ENCODE measurements at regions not wholly inside any gene's neighbourhood (a gene's known extent, or its start where the extent isn't known, plus 50 kb on each side); places are given as distances from the start of the nearest gene placed in this dataset.

DNA sequence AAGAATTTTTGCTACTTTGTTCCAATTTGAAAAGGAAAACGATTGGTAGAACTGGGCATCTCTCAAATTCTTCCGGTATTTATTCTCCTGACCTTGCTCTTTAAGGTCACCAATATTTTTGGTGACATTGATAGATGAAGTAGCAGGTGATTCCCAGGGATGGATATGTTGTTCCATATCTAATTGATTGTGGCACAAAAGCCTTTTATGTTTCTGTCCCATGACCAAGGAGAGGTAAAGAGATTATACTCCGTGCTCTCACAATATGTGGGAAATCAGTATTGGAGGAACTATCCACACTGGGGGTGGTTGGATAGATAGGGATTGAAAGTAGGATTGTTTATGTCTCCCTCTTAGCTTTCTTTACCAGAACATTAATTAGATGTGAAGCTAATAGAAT, 61.7 kb upstream of the LRIG3 start:
- no peak for ATAC-seq
- TF ChIP-seq, protein P1, sequence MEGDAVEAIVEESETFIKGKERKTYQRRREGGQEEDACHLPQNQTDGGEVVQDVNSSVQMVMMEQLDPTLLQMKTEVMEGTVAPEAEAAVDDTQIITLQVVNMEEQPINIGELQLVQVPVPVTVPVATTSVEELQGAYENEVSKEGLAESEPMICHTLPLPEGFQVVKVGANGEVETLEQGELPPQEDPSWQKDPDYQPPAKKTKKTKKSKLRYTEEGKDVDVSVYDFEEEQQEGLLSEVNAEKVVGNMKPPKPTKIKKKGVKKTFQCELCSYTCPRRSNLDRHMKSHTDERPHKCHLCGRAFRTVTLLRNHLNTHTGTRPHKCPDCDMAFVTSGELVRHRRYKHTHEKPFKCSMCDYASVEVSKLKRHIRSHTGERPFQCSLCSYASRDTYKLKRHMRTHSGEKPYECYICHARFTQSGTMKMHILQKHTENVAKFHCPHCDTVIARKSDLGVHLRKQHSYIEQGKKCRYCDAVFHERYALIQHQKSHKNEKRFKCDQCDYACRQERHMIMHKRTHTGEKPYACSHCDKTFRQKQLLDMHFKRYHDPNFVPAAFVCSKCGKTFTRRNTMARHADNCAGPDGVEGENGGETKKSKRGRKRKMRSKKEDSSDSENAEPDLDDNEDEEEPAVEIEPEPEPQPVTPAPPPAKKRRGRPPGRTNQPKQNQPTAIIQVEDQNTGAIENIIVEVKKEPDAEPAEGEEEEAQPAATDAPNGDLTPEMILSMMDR (IDR thresholded peaks at IDR 0.05) = no peak
- no peak overlapping the region for H3K4me3 ChIP-seq
- DNase-seq = no peak
- H3K27me3 ChIP-seq = no peaks in the 10 kb centered on the region
- H3K36me3 ChIP-seq = no peaks in the 10 kb centered on the region
- no peaks in the 10 kb centered on the region for H3K9me3 ChIP-seq
- intact Hi-C loops (cut with DNase I) = no loop called here
- no peaks in the 10 kb centered on the region for H3K4me1 ChIP-seq
- H3K27ac ChIP-seq = no peak overlapping the region

DNA sequence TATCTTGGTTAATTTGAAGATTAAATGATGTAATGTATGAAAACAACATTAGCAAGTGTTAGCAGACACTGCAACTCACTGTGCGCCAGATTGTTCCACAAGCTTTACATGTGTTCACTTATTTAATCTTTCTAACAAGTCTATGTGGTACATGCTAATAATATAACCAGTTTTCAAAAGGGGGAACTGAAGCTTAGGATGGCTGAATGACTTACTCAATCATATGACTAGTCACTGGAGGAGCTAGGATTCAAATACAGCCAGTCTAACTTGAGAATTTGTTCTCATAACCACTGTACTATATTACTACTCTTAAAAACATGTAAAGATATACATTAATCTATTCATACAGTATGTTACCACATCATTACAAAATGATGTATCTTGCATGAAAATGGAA, 60.5 kb upstream of the LRIG3 start:
- H3K9me3 ChIP-seq = no peaks in the 10 kb centered on the region
- no peak overlapping the region for H3K27ac ChIP-seq
- no peaks in the 10 kb centered on the region for H3K36me3 ChIP-seq
- intact Hi-C loops (cut with DNase I) = no loop called here
- TF ChIP-seq, protein P1 (IDR thresholded peaks at IDR 0.05) = no peak
- DNase-seq (no peak), ATAC-seq (no peak)
- no peaks in the 10 kb centered on the region for H3K27me3 ChIP-seq
- H3K4me1 ChIP-seq = no peaks in the 10 kb centered on the region
- H3K4me3 ChIP-seq = no peak overlapping the region

GRCh38 chr12:58978717-58979116, 58.4 kb upstream of the LRIG3 start:
- no peaks in the 10 kb centered on the region for H3K4me1 ChIP-seq
- no peak overlapping the region for H3K27ac ChIP-seq
- no peak overlapping the region for H3K4me3 ChIP-seq
- no peak for DNase-seq
- no peaks in the 10 kb centered on the region for H3K36me3 ChIP-seq
- TF ChIP-seq, protein P1 (IDR thresholded peaks at IDR 0.05) = no peak
- intact Hi-C loops (cut with DNase I) = no loop called here
- no peaks in the 10 kb centered on the region for H3K27me3 ChIP-seq
- no peaks in the 10 kb centered on the region for H3K9me3 ChIP-seq
- no peak for ATAC-seq

- intact Hi-C loops (cut with DNase I) = no loop called here
- no peaks in the 10 kb centered on the region for H3K36me3 ChIP-seq
- ATAC-seq = no peak
Observed at GRCh38 chr12:58977476-58977875, 57.2 kb upstream of the LRIG3 start.

GRCh38 chr12:58976146-58976545, 55.8 kb upstream of the LRIG3 start:
- Histone ChIP-seq H3K4me1 (no peaks in the 10 kb centered on the region), H3K27me3 (no peaks in the 10 kb centered on the region), H3K4me3 (no peak overlapping the region), H3K27ac (no peak overlapping the region), H3K36me3 (no peaks in the 10 kb centered on the region), H3K9me3 (no peaks in the 10 kb centered on the region)
- DNase-seq (no peak), ATAC-seq (no peak)
- intact Hi-C loops (cut with DNase I) = no loop called here
- TF ChIP-seq, protein P1 (IDR thresholded peaks at IDR 0.05) = no peak

More at GRCh38 chr12:58977476-58977875, 57.2 kb upstream of the LRIG3 start:
- H3K4me1 ChIP-seq = no peaks in the 10 kb centered on the region
- no peak for DNase-seq
- no peaks in the 10 kb centered on the region for H3K9me3 ChIP-seq
- H3K27me3 ChIP-seq = no peaks in the 10 kb centered on the region
- H3K4me3 ChIP-seq = no peak overlapping the region
- TF ChIP-seq, protein P1 (IDR thresholded peaks at IDR 0.05) = no peak
- no peak overlapping the region for H3K27ac ChIP-seq

All from upper lobe of right lung (tissue), 1 donor.